ENCODE measurements at regions not wholly inside any gene's neighbourhood (a gene's known extent, or its start where the extent isn't known, plus 50 kb on each side); places are given as distances from the start of the nearest gene placed in this dataset.

GRCh38 chr10:101295261-101295660 lies 58.7 kb upstream of the BTRC start:
- TF ChIP-seq, protein P1, sequence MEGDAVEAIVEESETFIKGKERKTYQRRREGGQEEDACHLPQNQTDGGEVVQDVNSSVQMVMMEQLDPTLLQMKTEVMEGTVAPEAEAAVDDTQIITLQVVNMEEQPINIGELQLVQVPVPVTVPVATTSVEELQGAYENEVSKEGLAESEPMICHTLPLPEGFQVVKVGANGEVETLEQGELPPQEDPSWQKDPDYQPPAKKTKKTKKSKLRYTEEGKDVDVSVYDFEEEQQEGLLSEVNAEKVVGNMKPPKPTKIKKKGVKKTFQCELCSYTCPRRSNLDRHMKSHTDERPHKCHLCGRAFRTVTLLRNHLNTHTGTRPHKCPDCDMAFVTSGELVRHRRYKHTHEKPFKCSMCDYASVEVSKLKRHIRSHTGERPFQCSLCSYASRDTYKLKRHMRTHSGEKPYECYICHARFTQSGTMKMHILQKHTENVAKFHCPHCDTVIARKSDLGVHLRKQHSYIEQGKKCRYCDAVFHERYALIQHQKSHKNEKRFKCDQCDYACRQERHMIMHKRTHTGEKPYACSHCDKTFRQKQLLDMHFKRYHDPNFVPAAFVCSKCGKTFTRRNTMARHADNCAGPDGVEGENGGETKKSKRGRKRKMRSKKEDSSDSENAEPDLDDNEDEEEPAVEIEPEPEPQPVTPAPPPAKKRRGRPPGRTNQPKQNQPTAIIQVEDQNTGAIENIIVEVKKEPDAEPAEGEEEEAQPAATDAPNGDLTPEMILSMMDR (IDR thresholded peaks at IDR 0.05) = no peak
- TF ChIP-seq POLR2A (IDR thresholded peaks at IDR 0.05) = no peak

Data from adrenal gland (tissue), 5 donors.